ENCODE measurements at regions not wholly inside any gene's neighbourhood (a gene's known extent, or its start where the extent isn't known, plus 50 kb on each side); places are given as distances from the start of the nearest gene placed in this dataset.

GRCh38 chr10:92760609-92761008 lies 70.9 kb downstream of the HHEX start:
- Histone ChIP-seq H3K27ac (ENCODE audit: low read length) (peak overlapping the region; percentile 55), H3K27me3 (ENCODE audit: low read depth, low read length) (no peaks in the 10 kb centered on the region), H3K36me3 (ENCODE audit: control insufficient read depth in 1 of 2, insufficient read depth in 2 of 2, low read length in 2 of 2) (no peaks in the 10 kb centered on the region), H3K4me1 (ENCODE audit: control insufficient read depth in 1 of 2, insufficient read depth in 2 of 2, low read length in 2 of 2) (peaks cover 0 to 10% of the 10 kb centered on the region in 2 donors), H3K4me3 (ENCODE audit: low read depth in 1 of 2, low read length in 2 of 2) (no peak overlapping the region), H3K9me3 (ENCODE audit: control insufficient read depth in 1 of 2, low read length in 2 of 2) (no peaks in the 10 kb centered on the region)

DNA sequence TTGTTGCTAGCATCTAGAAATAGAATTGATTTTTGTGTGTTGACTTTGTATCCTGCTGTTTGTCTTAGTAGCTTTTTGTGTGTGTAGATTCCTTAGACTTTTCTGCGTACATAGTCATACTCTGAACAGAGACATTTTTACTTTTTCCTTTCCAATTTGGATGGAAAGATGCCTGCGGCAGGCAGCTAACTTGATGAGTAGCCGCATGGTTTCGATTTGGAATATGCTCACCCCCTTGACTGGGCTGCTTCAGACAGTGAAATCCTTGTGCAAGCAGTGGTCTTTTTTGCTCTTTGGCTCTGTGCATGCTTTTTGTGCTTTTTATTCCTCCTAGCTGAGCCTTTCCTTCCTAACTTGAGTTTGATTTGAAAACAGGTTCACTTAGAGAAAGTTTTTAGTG lies 71.8 kb downstream of the HHEX start:
- Histone ChIP-seq H3K27ac (ENCODE audit: low read length) (no peak overlapping the region), H3K4me3 (ENCODE audit: low read depth in 1 of 2, low read length in 2 of 2) (no peak overlapping the region), H3K9me3 (ENCODE audit: control insufficient read depth in 1 of 2, low read length in 2 of 2) (no peaks in the 10 kb centered on the region), H3K4me1 (ENCODE audit: control insufficient read depth in 1 of 2, insufficient read depth in 2 of 2, low read length in 2 of 2) (peaks cover 0 to 8% of the 10 kb centered on the region in 2 donors), H3K36me3 (ENCODE audit: control insufficient read depth in 1 of 2, insufficient read depth in 2 of 2, low read length in 2 of 2) (no peaks in the 10 kb centered on the region), H3K27me3 (ENCODE audit: low read depth, low read length) (no peaks in the 10 kb centered on the region)

DNA sequence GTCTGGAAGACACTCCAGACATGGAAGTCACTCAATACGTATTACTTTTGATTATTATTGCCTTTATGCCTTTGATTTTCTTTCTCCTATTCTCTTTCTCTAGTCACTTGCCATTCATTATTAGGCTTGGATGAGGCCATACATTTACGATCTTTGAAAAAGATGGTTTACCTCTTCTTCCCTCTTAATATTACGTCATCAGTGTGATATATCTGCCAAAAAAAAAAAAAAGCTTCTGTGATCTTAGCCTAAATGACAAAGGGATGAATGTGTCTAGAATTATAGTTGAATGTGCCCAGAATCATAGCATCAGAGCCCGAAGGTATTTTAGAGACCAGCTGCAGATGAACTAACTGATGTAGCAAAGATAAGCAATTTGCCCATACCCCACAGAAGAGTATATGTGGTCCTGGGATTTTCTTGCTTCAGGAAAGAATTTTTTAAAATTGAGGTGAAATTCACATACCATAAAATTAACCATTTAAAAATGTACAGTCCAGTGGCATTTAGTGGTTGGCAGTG lies 73.9 kb downstream of the HHEX start:
- no peaks in the 10 kb centered on the region for H3K4me1 ChIP-seq (ENCODE audit: control insufficient read depth in 1 of 2, insufficient read depth in 2 of 2, low read length in 2 of 2)

DNA sequence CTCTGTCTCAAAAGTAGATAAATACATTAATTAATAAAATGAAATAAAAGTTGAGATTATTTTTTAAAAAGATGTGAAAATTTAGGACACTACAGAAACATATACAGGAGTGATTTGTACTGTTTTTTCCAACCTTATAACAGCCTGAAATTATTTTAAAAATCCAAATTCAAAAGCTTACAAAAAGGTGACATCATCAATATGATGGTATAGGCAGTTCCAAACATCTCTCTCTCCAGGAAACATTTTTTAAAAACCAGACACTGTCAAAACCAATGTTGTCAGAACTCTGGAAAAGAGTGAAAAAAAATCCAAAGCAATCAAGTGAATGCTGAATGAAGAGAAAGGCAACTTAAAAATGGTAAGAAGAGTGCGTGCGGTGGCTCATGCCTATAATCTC lies 76.7 kb downstream of the HHEX start:
- no peak overlapping the region for H3K4me3 ChIP-seq (ENCODE audit: low read depth in 1 of 2, low read length in 2 of 2)
- no peak overlapping the region for H3K27ac ChIP-seq (ENCODE audit: low read length)
- peaks cover 3 to 4% of the 10 kb centered on the region in 2 donors for H3K9me3 ChIP-seq (ENCODE audit: control insufficient read depth in 1 of 2, low read length in 2 of 2)
- no peaks in the 10 kb centered on the region for H3K4me1 ChIP-seq (ENCODE audit: control insufficient read depth in 1 of 2, insufficient read depth in 2 of 2, low read length in 2 of 2)
- no peaks in the 10 kb centered on the region for H3K27me3 ChIP-seq (ENCODE audit: low read depth, low read length)
- no peaks in the 10 kb centered on the region for H3K36me3 ChIP-seq (ENCODE audit: control insufficient read depth in 1 of 2, insufficient read depth in 2 of 2, low read length in 2 of 2)

More for the DNA sequence above, 73.9 kb downstream of the HHEX start:
- Histone ChIP-seq H3K27me3 (ENCODE audit: low read depth, low read length) (no peaks in the 10 kb centered on the region), H3K4me3 (ENCODE audit: low read depth in 1 of 2, low read length in 2 of 2) (no peak overlapping the region), H3K9me3 (ENCODE audit: control insufficient read depth in 1 of 2, low read length in 2 of 2) (peaks cover 3 to 4% of the 10 kb centered on the region in 2 donors), H3K27ac (ENCODE audit: low read length) (no peak overlapping the region), H3K36me3 (ENCODE audit: control insufficient read depth in 1 of 2, insufficient read depth in 2 of 2, low read length in 2 of 2) (no peaks in the 10 kb centered on the region)

GRCh38 chr10:92768104-92768503 lies 78.3 kb downstream of the HHEX start:
- no peak overlapping the region for H3K27ac ChIP-seq (ENCODE audit: low read length)

GRCh38 chr10:92773776-92774175 lies 74.5 kb upstream of the EXOC6 start:
- no peak overlapping the region for H3K27ac ChIP-seq (ENCODE audit: low read length)
- H3K27me3 ChIP-seq (ENCODE audit: low read depth, low read length): no peaks in the 10 kb centered on the region
- no peaks in the 10 kb centered on the region for H3K36me3 ChIP-seq (ENCODE audit: control insufficient read depth in 1 of 2, insufficient read depth in 2 of 2, low read length in 2 of 2)
- H3K9me3 ChIP-seq (ENCODE audit: control insufficient read depth in 1 of 2, low read length in 2 of 2): no peaks in the 10 kb centered on the region
- no peak overlapping the region for H3K4me3 ChIP-seq (ENCODE audit: low read depth in 1 of 2, low read length in 2 of 2)
- H3K4me1 ChIP-seq (ENCODE audit: control insufficient read depth in 1 of 2, insufficient read depth in 2 of 2, low read length in 2 of 2): no peaks in the 10 kb centered on the region

More at GRCh38 chr10:92768104-92768503, 78.3 kb downstream of the HHEX start:
- H3K36me3 ChIP-seq (ENCODE audit: control insufficient read depth in 1 of 2, insufficient read depth in 2 of 2, low read length in 2 of 2): no peaks in the 10 kb centered on the region
- peaks cover 3 to 4% of the 10 kb centered on the region in 2 donors for H3K9me3 ChIP-seq (ENCODE audit: control insufficient read depth in 1 of 2, low read length in 2 of 2)
- H3K4me3 ChIP-seq (ENCODE audit: low read depth in 1 of 2, low read length in 2 of 2): no peak overlapping the region
- H3K27me3 ChIP-seq (ENCODE audit: low read depth, low read length): no peaks in the 10 kb centered on the region
- no peaks in the 10 kb centered on the region for H3K4me1 ChIP-seq (ENCODE audit: control insufficient read depth in 1 of 2, insufficient read depth in 2 of 2, low read length in 2 of 2)

DNA sequence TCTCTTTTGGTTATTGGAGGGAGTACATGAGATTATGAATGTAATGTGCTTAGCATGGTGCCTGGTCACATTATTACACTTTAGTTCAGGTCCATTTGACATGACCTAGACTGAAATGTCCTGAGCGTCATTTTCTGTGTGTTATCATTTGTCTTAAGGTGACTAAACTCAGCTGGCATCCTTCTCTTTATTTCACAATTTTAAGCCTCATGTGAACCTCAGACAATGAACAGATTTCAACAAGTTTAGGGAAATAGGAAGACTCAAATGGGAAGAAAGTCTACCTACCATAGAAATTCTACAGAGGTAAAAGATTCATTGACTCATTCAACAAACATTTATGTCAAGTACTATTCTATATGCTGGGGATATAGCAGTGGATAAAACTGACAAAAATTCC lies 70.2 kb upstream of the EXOC6 start:
- H3K27me3 ChIP-seq (ENCODE audit: low read depth, low read length): no peaks in the 10 kb centered on the region
- no peak overlapping the region for H3K4me3 ChIP-seq (ENCODE audit: low read depth in 1 of 2, low read length in 2 of 2)
- H3K36me3 ChIP-seq (ENCODE audit: control insufficient read depth in 1 of 2, insufficient read depth in 2 of 2, low read length in 2 of 2): no peaks in the 10 kb centered on the region
- H3K27ac ChIP-seq (ENCODE audit: low read length): no peak overlapping the region
- no peaks in the 10 kb centered on the region for H3K4me1 ChIP-seq (ENCODE audit: control insufficient read depth in 1 of 2, insufficient read depth in 2 of 2, low read length in 2 of 2)
- no peaks in the 10 kb centered on the region for H3K9me3 ChIP-seq (ENCODE audit: control insufficient read depth in 1 of 2, low read length in 2 of 2)

- no peaks in the 10 kb centered on the region for H3K4me1 ChIP-seq (ENCODE audit: control insufficient read depth in 1 of 2, insufficient read depth in 2 of 2, low read length in 2 of 2)
- no peaks in the 10 kb centered on the region for H3K9me3 ChIP-seq (ENCODE audit: control insufficient read depth in 1 of 2, low read length in 2 of 2)
Measured at GRCh38 chr10:92785118-92785517, 63.2 kb upstream of the EXOC6 start.

DNA sequence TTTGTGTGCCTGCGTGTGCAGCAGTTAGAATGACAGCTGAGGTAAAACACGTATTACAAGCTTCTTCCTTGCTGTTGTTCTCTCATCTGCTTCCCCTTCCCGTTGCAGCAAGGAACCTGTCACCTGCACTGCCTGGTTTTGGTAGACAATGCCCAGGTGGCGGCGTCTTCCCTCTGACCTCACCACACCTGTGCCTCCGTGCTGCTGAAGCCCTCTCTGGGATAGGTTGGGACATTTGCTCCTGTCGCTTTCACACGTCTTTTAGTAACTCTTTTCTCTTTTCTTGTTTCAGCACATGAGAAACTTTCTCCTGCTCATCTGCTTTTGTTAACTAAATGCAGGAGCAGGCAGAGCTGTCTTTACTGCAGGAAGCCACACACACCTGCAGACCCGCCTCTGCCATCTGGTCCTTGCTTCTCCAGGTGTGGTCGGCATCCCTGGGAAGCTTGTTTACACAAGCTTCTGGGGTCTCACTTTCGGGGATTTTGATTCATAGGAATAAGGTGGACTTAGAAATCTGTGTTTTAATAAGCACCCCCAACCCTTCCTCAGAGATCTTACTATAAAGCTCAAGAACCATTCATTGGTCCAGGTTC lies 60.7 kb upstream of the EXOC6 start:
- Histone ChIP-seq H3K27me3 (ENCODE audit: low read depth, low read length) (no peaks in the 10 kb centered on the region), H3K36me3 (ENCODE audit: control insufficient read depth in 1 of 2, insufficient read depth in 2 of 2, low read length in 2 of 2) (no peaks in the 10 kb centered on the region), H3K9me3 (ENCODE audit: control insufficient read depth in 1 of 2, low read length in 2 of 2) (no peaks in the 10 kb centered on the region), H3K4me1 (ENCODE audit: control insufficient read depth in 1 of 2, insufficient read depth in 2 of 2, low read length in 2 of 2) (no peaks in the 10 kb centered on the region), H3K4me3 (ENCODE audit: low read depth in 1 of 2, low read length in 2 of 2) (no peak overlapping the region), H3K27ac (ENCODE audit: low read length) (no peak overlapping the region)

More at GRCh38 chr10:92785118-92785517, 63.2 kb upstream of the EXOC6 start:
- no peak overlapping the region for H3K4me3 ChIP-seq (ENCODE audit: low read depth in 1 of 2, low read length in 2 of 2)
- no peak overlapping the region for H3K27ac ChIP-seq (ENCODE audit: low read length)
- no peaks in the 10 kb centered on the region for H3K27me3 ChIP-seq (ENCODE audit: low read depth, low read length)
- H3K36me3 ChIP-seq (ENCODE audit: control insufficient read depth in 1 of 2, insufficient read depth in 2 of 2, low read length in 2 of 2): no peaks in the 10 kb centered on the region

- Histone ChIP-seq H3K4me3 (ENCODE audit: low read depth in 1 of 2, low read length in 2 of 2) (no peak overlapping the region), H3K36me3 (ENCODE audit: control insufficient read depth in 1 of 2, insufficient read depth in 2 of 2, low read length in 2 of 2) (no peaks in the 10 kb centered on the region), H3K4me1 (ENCODE audit: control insufficient read depth in 1 of 2, insufficient read depth in 2 of 2, low read length in 2 of 2) (no peaks in the 10 kb centered on the region), H3K27ac (ENCODE audit: low read length) (no peak overlapping the region), H3K9me3 (ENCODE audit: control insufficient read depth in 1 of 2, low read length in 2 of 2) (no peaks in the 10 kb centered on the region), H3K27me3 (ENCODE audit: low read depth, low read length) (no peaks in the 10 kb centered on the region)
Measured at GRCh38 chr10:92789067-92789466, 59.3 kb upstream of the EXOC6 start.

GRCh38 chr10:92789786-92790185 lies 58.5 kb upstream of the EXOC6 start:
- Histone ChIP-seq H3K36me3 (ENCODE audit: control insufficient read depth in 1 of 2, insufficient read depth in 2 of 2, low read length in 2 of 2) (no peaks in the 10 kb centered on the region), H3K27me3 (ENCODE audit: low read depth, low read length) (no peaks in the 10 kb centered on the region), H3K9me3 (ENCODE audit: control insufficient read depth in 1 of 2, low read length in 2 of 2) (no peaks in the 10 kb centered on the region), H3K4me1 (ENCODE audit: control insufficient read depth in 1 of 2, insufficient read depth in 2 of 2, low read length in 2 of 2) (no peaks in the 10 kb centered on the region), H3K27ac (ENCODE audit: low read length) (no peak overlapping the region), H3K4me3 (ENCODE audit: low read depth in 1 of 2, low read length in 2 of 2) (no peak overlapping the region)

DNA sequence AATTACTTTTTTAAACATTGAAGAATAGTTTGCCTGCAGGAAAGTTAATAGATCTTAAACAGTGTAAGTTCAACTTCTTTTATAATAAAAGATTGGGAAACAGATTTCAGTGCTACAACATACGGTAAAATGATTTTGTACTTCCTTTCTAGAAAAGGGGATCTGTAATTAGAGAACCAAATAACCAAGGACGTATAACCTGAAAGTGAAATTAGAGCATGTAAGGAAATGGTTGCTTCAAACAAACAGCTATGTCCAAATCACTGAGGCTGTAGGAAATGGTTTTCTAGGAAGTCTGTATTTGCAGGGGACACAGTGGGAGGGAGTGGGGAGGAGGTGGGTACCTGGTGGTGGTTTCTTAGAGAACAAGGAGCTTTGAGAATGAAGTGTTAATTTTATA lies 57.9 kb upstream of the EXOC6 start:
- no peak overlapping the region for H3K27ac ChIP-seq (ENCODE audit: low read length)
- no peaks in the 10 kb centered on the region for H3K27me3 ChIP-seq (ENCODE audit: low read depth, low read length)
- no peaks in the 10 kb centered on the region for H3K9me3 ChIP-seq (ENCODE audit: control insufficient read depth in 1 of 2, low read length in 2 of 2)
- no peaks in the 10 kb centered on the region for H3K36me3 ChIP-seq (ENCODE audit: control insufficient read depth in 1 of 2, insufficient read depth in 2 of 2, low read length in 2 of 2)
- H3K4me3 ChIP-seq (ENCODE audit: low read depth in 1 of 2, low read length in 2 of 2): no peak overlapping the region
- H3K4me1 ChIP-seq (ENCODE audit: control insufficient read depth in 1 of 2, insufficient read depth in 2 of 2, low read length in 2 of 2): no peaks in the 10 kb centered on the region
